GM21360 (cell line): ENCODE measurements at regions not wholly inside any gene's neighbourhood (a gene's known extent, or its start where the extent isn't known, plus 50 kb on each side); places are given as distances from the start of the nearest gene placed in this dataset.
"Not testable (repeated sequence)": the region's sequence is repeated elsewhere in the genome, so short reads cannot be mapped to it uniquely, and the experiment has no call there.

Source experiments
- ATAC-seq: cut with Tn5 transposase; IDR thresholded peaks from one replicate; pipeline ENCODE4 v1.9.1; 2021; ENCODE audit warnings: mild to moderate bottlenecking, moderate library complexity; ENCODE audit not compliant: unreplicated experiment

DNA sequence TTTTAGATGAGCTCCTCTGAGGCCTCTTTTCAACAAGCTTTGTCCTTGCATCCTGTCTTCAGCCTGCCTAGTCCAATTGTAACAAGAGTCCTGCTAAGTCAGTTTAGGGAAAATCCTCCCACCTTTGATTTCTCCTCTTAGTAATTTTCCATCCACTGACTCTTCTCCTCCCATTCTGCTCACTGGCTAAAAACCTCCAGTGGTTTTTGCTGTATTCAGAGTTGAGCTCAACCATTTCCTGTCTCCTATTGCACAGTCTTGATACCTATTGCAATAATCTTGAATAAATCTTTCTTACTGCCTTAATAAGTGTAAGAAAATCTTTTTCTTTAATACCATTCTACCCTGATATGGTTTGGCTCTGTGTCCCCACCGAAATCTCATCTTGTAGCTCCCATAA, 117.8 kb upstream of the ENPP6 start:
- ATAC-seq: no peak

DNA sequence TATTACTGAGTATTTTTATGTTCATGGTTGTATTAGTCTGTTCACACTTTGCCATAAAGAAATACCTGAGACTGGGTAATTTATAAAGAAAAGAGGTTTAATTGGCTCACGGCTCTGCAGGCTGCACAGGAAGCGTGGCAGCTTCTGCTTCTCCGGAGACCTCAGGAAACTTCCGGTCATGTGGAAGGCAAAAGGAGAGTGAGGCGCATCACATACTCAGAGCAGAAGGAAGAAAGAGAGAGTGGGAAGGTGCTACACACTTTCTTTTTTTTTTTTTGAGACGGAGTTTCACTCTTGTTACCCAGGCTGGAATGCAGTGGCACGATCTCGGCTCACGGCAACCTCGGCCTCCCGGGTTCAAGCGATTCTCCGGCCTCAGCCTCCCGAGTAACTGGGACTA, 115.8 kb upstream of the ENPP6 start:
- not testable (repeated sequence) for ATAC-seq

- no peak for ATAC-seq
These were observed 113.8 kb upstream of the ENPP6 start for GRCh38 chr4:184331268-184331995.

- ATAC-seq: not testable (repeated sequence)
These were observed 112.9 kb upstream of the ENPP6 start for GRCh38 chr4:184330517-184331094.

DNA sequence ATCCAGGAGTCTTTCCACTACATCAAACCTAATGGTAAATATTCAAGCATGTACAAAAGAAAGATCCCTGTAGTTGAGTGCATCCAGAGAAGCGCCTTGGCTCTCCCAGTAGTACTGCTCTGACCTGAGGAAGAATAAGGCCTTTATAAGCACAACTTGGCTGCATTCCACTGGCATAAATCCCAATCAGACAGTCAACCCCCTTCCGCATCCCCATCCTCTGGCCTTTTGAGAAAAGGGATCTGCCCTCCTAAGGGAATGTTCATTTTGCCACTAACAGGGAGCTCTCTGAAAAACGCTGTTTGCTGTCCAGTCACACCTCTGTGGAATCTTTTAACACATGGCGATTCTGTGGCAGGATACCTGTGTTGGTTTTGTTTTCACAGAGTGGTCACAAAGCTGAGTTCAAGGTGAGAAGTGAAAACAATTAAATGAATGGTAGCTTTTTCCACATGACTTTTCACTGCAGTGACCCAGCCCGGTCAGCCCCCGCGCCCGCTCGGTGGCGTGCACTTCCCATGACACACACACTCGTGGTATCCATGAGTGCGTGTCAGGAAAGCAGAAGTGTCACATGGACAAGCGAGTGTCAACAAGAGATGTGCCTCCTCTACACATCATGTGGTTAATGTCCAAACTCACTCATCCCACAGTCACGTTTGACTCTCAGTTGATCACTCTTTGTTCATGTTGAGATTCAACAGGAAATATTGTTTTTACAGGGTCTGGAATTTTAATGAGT, 112.2 kb upstream of the ENPP6 start:
- peak; percentile 74 for ATAC-seq

DNA sequence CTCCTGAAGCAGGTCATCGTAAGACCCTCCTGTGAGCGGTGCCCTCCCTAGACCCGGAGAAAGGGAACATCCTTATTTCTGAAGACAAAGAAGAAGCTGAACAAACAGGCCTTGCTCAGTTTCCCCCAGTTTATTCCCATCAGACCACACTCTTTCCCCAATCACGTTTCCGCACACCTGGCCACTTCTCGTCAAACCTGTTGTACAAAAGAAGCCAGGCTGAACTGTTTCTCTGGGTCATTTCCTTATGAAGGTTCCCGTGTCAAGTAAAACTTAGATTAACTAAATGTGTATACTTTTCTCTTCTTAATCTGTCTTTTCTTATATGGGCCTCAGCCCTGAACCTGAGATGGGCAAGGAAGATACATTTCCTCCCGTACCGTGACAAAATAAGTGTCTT, 111.6 kb upstream of the ENPP6 start:
- ATAC-seq: no peak

- peak; percentile 83 for ATAC-seq
These were observed 110.5 kb upstream of the ENPP6 start for GRCh38 chr4:184328022-184328736.

DNA sequence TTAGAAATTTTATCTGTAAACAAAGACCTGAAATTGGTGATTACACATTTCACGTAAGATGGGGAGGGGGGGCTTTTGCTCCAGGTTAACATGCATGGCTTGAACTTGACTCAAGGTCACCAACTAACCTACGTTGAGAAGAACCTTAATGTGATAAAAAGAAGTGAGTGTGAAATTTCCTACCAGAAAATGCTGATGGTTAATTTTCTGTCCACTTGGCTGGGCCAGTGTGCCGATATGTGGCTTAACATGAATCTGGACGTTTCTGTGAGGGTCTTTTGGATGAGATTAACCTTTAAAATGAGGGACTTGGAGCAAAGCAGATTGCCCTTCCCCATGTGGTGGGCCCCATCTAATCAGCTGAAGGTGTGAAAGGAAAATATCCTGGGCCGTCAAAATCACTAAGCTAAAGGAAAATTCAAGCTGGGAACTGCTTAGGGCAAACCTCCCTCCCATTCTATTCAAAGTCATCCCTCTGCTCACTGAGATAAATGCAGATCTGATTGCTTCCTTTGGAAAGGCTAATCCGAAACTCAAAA, 107.3 kb upstream of the ENPP6 start:
- ATAC-seq: no peak

DNA sequence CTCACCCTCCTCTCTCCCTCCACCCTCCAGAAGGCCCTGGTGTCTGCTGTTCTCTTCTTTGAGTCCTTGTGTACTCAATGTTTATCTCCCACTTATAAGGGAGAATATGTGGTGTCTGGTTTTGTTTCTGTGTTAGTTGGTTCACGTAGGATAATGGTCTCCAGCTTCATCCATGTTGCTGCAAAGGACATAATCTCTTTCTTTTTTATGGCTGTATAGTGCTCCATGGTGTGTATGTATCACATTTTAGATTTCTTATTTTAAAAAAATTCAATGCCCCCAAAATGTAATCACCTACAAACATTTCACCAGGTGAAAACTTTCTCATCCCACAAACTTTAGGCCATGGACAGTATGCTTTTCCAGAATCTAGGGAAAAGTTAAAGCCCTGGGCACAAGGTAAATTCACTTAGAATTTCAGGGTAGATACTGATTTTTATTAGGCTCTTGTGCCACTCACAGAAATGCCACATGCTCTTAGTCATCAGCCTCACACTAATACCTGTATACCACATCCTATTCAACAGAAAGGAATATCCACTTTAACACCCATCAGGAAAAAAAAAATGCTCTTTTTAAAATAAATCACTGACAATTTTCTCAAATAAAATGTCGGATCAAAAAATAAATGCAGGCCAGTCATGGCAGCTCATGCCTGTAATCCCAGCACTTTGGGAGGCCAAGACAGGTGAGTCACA, 104.8 kb upstream of the ENPP6 start:
- ATAC-seq: no peak

DNA sequence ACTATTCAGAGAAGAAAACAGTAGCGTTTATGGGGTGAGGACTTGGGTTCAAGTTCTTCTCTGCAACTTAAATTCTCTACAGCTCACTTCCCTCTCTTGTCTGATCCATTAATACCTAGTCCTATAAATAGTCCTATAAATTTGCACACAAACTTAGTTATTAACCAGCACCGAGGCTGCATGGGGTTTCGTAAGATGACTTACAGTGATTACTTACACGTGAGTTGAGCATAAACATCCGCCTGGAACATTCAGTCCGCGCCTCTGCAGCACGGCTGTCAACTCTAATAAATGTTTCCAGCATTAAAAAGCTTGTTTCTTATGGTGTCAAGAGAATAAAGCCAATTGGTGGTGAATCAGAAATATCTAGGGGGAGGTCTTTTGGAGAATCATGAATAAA, 103.0 kb upstream of the ENPP6 start:
- no peak for ATAC-seq

DNA sequence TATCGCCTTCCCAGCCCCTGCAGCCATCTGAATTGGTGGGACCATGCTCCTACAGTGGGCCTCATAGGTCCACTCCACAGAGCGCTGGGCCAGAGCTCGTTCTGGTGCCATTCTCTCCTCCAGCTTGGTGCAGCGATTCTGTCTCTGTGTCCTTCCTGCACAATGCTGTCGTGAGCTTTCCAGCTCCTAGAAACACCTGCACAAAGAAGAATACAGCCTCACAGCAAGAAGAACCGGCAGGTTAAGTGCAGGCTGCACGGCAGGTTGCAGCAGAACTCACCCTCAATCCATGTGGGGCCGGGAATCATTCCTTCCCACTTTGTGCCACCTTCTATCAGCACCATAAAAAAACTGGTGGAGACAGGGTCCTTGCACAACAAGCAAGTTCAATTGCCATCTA, 101.2 kb upstream of the ENPP6 start:
- peak; percentile 5 for ATAC-seq

DNA sequence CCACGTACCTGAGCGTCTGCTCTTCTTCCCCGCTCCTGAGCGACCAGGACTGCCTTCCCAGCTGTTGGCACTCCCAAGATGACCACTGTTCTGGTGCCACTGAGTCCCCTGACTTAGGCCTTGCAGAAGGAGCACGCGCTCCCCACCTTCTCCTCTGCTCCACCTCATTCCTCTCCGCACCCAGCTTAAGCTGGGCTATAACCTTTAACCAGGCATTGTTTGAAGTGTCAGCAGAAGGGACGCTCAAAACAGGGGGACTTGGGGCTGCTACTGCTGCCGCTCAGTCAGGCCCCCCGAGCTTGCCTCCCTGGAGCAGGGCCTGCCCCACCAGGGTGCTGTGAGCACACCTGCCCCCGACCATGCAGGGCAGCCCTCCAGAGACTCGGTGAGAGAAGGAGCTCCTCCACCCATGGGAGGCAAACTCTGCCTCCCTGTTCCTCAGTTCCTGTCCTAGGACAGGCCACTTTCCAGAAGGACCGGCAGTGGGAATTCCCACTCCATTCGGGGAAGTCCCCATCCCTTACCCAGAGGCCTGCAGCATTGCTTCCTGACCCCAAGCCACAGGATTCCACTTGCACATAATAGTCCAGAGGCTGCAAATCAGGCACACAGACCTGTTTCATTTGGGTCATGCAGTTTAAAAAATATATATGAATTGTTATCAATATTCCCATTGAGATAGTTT, 99.7 kb upstream of the ENPP6 start:
- ATAC-seq: no peak

- no peak for ATAC-seq
These were observed 99.1 kb upstream of the ENPP6 start for GRCh38 chr4:184316821-184317220.

- ATAC-seq: no peak
These were observed 98.1 kb upstream of the ENPP6 start for GRCh38 chr4:184315675-184316359.

DNA sequence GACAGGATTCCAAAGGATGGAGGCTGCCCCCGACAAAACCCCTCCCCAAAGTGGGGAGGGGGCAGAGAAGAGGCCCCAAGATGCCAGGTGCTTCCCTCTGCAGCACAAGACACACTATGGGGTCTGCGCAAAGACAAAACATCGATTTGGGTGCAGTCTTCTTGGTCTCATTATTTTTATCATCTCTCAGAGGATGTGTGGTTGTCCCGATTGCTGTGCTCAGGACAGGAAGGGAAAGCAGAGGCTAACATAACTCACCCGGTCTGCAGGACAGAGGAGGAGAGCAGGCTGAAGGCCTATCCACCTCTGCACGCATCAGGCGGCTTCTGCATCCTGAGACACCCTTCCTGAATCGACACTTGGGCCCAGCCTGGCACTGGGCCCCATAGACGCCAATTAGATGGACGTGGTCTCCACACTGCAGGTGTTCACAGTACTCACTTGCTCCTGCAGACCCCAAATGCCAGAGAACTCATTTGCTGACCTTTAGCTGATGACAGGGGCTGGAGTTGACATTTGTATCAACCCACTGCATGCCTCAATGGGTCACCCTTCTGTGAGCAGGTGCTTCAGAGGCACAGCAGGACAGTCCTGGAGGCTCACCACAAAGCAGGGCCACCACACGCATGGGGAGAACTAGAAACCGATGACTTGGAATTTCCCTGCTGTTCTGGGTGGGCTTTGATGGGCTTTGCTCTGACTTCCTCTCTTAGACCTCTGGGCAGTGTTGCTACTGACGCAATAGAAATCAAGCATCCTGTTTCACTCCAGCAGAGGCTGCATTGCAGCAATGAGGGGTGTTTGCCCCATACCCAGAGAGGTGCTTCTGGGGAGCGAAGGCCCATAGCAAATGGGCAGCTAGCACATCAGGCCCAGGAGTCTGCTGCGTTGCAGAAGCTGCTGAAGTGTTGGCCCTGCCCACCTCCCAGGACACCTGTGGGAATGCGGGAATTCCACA, 96.3 kb upstream of the ENPP6 start:
- peak; percentile 69 for ATAC-seq

- ATAC-seq: no peak
These were observed 95.4 kb upstream of the ENPP6 start for GRCh38 chr4:184313058-184313581.

DNA sequence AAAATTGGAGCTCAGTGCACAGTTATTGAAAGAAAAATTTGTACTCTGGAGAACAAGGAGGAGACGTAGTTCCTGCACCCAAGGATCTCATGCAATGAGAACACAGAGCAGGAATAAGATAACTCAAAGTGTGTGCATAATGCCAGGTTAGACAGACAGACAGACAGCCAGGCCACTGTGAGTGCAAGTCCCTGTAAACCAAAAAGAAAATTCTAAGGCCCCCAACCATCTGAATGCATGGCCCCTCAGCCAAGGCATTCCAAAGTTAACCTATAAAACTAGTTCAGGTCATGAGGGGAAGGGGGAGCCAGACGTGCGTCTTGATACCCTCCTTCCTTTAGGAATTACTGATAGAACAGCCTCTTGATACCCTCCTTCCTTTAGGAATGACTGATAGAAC, 94.5 kb upstream of the ENPP6 start:
- no peak for ATAC-seq
